ENCODE measurements at regions not wholly inside any gene's neighbourhood (a gene's known extent, or its start where the extent isn't known, plus 50 kb on each side); places are given as distances from the start of the nearest gene placed in this dataset.

DNA sequence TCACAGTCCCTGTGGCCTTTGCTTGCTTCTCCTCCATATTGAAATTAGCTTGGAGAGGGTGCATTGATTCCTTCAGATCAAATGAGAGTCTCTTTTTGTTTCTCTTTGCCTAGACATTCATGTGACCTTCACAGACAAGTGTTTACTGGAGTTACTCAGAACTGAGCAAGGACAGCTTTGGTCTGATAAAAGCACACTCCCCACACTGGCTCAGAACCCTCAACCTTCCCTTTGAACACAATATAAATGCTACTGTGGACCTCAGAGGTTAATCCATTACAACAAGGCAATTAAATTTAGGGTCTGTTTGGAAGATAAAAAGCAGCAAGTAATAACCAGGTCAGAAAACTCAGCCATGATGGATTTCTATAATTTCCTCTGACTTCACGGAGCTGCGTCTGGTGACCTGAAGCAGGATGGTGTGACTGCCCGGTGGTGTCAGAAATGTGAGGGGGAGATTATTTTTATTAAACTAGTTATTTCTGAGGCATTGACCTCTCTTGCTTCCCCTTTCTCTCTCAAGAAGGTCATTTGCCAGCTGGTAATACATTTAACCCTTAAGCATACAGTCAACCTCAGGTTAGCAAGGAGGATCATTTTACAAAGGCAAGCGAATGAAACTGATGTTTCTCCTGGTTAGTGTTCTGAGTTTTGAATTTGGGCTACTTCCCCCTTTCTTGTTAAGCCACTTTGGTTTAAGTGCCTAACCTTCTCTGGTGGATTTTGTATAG, 208.2 kb downstream of the CLIC5 start:
- TF ChIP-seq, protein P1, sequence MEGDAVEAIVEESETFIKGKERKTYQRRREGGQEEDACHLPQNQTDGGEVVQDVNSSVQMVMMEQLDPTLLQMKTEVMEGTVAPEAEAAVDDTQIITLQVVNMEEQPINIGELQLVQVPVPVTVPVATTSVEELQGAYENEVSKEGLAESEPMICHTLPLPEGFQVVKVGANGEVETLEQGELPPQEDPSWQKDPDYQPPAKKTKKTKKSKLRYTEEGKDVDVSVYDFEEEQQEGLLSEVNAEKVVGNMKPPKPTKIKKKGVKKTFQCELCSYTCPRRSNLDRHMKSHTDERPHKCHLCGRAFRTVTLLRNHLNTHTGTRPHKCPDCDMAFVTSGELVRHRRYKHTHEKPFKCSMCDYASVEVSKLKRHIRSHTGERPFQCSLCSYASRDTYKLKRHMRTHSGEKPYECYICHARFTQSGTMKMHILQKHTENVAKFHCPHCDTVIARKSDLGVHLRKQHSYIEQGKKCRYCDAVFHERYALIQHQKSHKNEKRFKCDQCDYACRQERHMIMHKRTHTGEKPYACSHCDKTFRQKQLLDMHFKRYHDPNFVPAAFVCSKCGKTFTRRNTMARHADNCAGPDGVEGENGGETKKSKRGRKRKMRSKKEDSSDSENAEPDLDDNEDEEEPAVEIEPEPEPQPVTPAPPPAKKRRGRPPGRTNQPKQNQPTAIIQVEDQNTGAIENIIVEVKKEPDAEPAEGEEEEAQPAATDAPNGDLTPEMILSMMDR (IDR thresholded peaks at IDR 0.05; ENCODE audit: borderline replicate concordance, insufficient read depth, low read depth, low read length), result no peak
- H3K4me3 ChIP-seq (ENCODE audit: low read depth, low read length), result no peak overlapping the region

DNA sequence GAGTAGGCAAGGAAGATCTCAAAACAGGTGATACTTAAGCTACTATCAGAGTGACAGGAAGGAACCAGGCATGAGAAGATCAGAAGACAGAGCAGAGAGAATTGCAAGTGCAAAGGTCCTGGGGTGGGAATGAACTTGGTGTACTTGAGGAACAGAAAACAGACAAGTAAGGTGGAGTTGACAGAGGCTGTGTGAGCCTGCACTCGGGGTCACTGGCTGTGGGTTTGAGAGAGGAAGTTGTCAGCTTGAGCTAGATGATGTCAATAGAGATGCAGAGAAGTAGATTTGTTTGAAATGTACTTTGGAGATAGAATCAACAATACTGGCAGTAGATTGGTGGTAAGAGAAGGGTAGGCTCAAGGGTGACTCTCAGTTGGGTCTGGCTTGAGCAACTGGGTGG, 209.5 kb downstream of the CLIC5 start:
- TF ChIP-seq, protein P1 (IDR thresholded peaks at IDR 0.05; ENCODE audit: borderline replicate concordance, insufficient read depth, low read depth, low read length), result no peak

DNA sequence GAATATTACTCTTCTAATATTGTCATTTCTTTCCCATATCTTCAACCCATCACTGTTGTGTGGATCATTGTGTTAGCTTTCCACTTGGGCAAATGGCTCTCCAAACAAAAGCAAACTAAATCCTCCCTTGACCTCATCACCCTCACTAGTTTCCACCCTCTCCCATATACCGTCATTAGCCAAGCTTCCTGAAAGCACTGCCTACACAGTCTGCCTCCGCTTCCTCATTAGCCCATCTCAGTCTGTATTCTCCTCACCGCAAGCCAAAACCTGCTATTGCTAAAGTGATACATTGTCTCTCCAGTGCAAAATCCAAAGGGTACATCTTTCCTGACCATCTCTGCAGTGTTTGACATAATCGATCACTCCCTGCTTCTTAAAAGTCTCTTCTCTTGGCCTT, 212.6 kb downstream of the CLIC5 start:
- TF ChIP-seq, protein P1 (IDR thresholded peaks at IDR 0.05; ENCODE audit: borderline replicate concordance, insufficient read depth, low read depth, low read length), result no peak

More for the DNA sequence above, 209.5 kb downstream of the CLIC5 start:
- H3K4me3 ChIP-seq (ENCODE audit: low read depth, low read length), result no peak overlapping the region

GRCh38 chr6:45801471-45802289, 214.0 kb downstream of the CLIC5 start:
- TF ChIP-seq, protein P1 (IDR thresholded peaks at IDR 0.05; ENCODE audit: borderline replicate concordance, insufficient read depth, low read depth, low read length), result no peak
- no peak overlapping the region for H3K4me3 ChIP-seq (ENCODE audit: low read depth, low read length)

More for the DNA sequence above, 212.6 kb downstream of the CLIC5 start:
- no peak overlapping the region for H3K4me3 ChIP-seq (ENCODE audit: low read depth, low read length)

- TF ChIP-seq, protein P1 (IDR thresholded peaks at IDR 0.05; ENCODE audit: borderline replicate concordance, insufficient read depth, low read depth, low read length), result no peak
- no peak overlapping the region for H3K4me3 ChIP-seq (ENCODE audit: low read depth, low read length)
These were observed 214.7 kb downstream of the CLIC5 start for GRCh38 chr6:45800911-45801310.

DNA sequence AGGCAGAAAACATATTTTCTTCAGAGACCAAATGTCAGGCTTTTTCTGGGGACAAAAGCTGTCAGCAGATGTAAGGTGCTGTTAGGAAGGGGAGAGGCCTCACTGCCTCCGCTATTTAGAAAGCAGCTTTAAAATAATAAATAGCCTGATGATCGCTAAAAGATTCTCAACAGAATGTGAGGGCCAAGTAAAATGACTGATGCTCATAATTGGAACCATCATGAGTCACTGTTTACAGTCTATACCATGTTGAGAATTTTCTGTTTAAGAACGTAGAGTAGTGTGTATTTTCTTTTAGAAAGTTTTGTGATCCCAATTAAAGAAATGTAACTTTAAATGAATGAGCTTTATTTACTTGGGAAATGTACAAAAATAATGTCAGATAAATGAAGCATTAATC, 220.0 kb downstream of the CLIC5 start:
- H3K4me3 ChIP-seq (ENCODE audit: low read depth, low read length), result no peak overlapping the region
- TF ChIP-seq, protein P1 (IDR thresholded peaks at IDR 0.05; ENCODE audit: borderline replicate concordance, insufficient read depth, low read depth, low read length), result no peak
